ENCODE measurements at regions not wholly inside any gene's neighbourhood (a gene's known extent, or its start where the extent isn't known, plus 50 kb on each side); places are given as distances from the start of the nearest gene placed in this dataset. TPM values are rescaled to one million over a fixed set of nuclear protein-coding genes. Genes with fewer than 3 reads are reported as not detected.

DNA sequence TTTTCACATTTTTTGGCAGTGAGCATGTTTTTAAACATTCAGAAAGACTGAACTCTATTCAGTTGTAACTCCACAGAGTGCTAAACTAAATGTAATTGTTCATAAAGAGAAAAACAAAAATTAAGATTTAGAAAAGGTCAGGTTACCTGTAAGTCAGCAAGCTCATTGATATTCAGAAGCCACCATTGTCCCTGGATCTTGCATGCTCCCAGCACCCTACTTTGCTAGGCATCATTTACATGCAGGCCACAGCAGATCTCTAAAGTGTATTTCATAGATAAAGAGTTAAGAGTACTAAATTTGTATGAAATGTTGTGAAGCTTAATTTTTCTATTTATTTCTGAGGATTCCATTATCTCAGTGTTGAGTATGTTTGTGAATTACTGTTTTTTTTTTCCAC is 64.8 kb upstream of the CDH19 start:
- H3K4me1 Mint-ChIP-seq (ENCODE audit: low read depth): no peaks in the 10 kb centered on the region
- H3K36me3 Mint-ChIP-seq (ENCODE audit: low read depth): no peaks in the 10 kb centered on the region
- H3K27ac Mint-ChIP-seq: no peak overlapping the region
- DNase-seq (no peak), ATAC-seq (no peak)
- no peaks in the 10 kb centered on the region for H3K27me3 Mint-ChIP-seq (ENCODE audit: low read depth)
- no peaks in the 10 kb centered on the region for H3K9me3 Mint-ChIP-seq (ENCODE audit: insufficient read depth)
- CTCF ChIA-PET: no interaction called here
- POLR2A ChIA-PET: no interaction called here
- no peak overlapping the region for H3K4me3 Mint-ChIP-seq

- POLR2A ChIA-PET: no interaction called here
- peaks cover 7% of the 10 kb centered on the region for H3K9me3 Mint-ChIP-seq (ENCODE audit: insufficient read depth)
- H3K27ac Mint-ChIP-seq: no peak overlapping the region
- ATAC-seq (no peak), DNase-seq (no peak)
- H3K4me3 Mint-ChIP-seq: no peak overlapping the region
- no peaks in the 10 kb centered on the region for H3K36me3 Mint-ChIP-seq (ENCODE audit: low read depth)
- H3K4me1 Mint-ChIP-seq (ENCODE audit: low read depth): no peaks in the 10 kb centered on the region
- H3K27me3 Mint-ChIP-seq (ENCODE audit: low read depth): no peaks in the 10 kb centered on the region
- CTCF ChIA-PET: no interaction called here
These were observed 58.7 kb upstream of the CDH19 start for GRCh38 chr18:66662632-66663031.

- no peaks in the 10 kb centered on the region for H3K9me3 Mint-ChIP-seq (ENCODE audit: insufficient read depth)
- ChIA-PET CTCF (no interaction called here), POLR2A (no interaction called here)
- DNase-seq: no peak
- no peaks in the 10 kb centered on the region for H3K27me3 Mint-ChIP-seq (ENCODE audit: low read depth)
- H3K4me1 Mint-ChIP-seq (ENCODE audit: low read depth): no peaks in the 10 kb centered on the region
- H3K36me3 Mint-ChIP-seq (ENCODE audit: low read depth): no peaks in the 10 kb centered on the region
- H3K27ac Mint-ChIP-seq: no peak overlapping the region
- ATAC-seq: no peak
- no peak overlapping the region for H3K4me3 Mint-ChIP-seq
These were observed 51.5 kb upstream of the CDH19 start for GRCh38 chr18:66655407-66655806.

Small RNA genes in the stretch of these regions (microRNA-seq; reads per million reads assigned to microRNA genes)
- gene MIR5011: not detected

Measured in activated CD8-positive, alpha-beta T cell treated with anti-CD3 and anti-CD28 coated beads, Interleukin-2, amount 10 ng/mL, durations not matched to agents 7 days and 5 days (primary cell).